SH-SY5Y (cell line): ENCODE measurements at regions not wholly inside any gene's neighbourhood (a gene's known extent, or its start where the extent isn't known, plus 50 kb on each side); places are given as distances from the start of the nearest gene placed in this dataset.

Experiments
- GATA2 ChIP-seq: IDR thresholded peaks from 2 replicates; pipeline ENCODE4 v1.6.1; 2011; ENCODE audit warnings: mild to moderate bottlenecking, low read depth, low read length
- GATA3 ChIP-seq: IDR thresholded peaks from 2 replicates; pipeline ENCODE4 v1.6.1; 2011; ENCODE audit warnings: low read depth, mild to moderate bottlenecking, low read length, moderate library complexity

DNA sequence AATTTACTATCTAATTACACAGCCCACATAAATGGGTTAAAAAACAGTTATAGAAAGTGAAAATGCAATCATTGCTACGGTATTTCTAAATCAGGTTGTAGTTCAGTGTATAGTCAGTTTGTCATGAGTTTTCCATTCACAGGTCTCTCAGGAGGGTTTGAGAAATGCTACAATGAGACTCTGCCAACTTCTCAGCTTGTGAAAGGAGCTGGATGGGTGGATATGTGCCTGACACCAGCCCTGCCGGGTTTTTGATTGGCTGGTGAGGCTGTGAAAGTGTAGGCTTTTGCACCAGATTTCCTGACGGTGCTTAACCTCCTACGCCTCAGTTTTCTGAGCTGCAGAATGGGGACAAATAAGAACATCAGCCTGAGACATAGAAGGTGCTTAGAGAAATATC lies 102.6 kb upstream of the SMIM21 start:
- no peak for TF ChIP-seq GATA2
- TF ChIP-seq GATA3: no peak

DNA sequence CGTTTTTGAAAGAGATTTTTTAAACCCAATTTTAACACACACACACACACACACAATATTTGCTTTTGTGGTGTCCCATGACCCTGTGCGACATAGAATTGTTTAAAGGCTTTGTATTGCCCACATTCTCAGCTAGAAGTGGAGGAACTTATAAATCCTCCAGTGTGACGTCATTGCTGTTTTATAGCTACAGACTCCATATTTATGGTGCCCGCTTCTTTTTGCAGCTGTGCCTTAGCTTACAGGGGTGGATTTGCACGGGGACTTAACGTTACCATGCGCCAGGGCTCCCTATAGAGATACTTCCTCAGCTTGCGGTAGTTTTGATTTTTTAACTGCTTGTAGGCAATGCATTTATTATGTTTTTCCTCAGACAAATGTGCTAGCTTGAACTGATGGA lies 101.9 kb upstream of the SMIM21 start:
- TF ChIP-seq GATA3: no peak
- no peak for TF ChIP-seq GATA2

- no peak for TF ChIP-seq GATA2
- TF ChIP-seq GATA3: no peak
Measured at GRCh38 chr18:75527848-75528685, 100.6 kb upstream of the SMIM21 start.

DNA sequence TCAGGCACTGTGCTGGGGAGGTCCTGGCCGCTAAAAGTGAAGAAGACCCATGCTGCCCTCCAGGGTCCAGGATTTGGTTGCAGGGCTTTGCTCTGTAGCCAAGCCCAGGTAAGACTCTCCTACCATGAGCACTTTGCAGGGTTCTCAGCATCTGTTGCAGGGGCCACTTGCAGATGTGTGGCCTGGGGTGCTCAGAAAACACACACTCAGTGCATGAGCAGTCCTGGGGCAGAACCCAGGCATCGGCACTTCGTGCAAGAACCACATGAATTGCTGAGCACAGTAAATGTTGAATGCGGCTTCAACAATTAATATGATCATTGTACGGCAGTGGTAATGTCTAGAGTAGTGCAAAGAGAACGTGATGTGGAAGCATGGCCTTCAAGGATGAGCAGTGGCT lies 98.5 kb upstream of the SMIM21 start:
- no peak for TF ChIP-seq GATA3
- no peak for TF ChIP-seq GATA2

GRCh38 chr18:75525331-75525730 lies 97.8 kb upstream of the SMIM21 start:
- TF ChIP-seq GATA2 (no peak), GATA3 (no peak)

GRCh38 chr18:75524841-75525240 lies 97.3 kb upstream of the SMIM21 start:
- TF ChIP-seq GATA2: no peak
- TF ChIP-seq GATA3: no peak

- TF ChIP-seq GATA2 (no peak), GATA3 (no peak)
Measured at GRCh38 chr18:75524181-75524580, 96.7 kb upstream of the SMIM21 start.

GRCh38 chr18:75521816-75522215 lies 94.3 kb upstream of the SMIM21 start:
- TF ChIP-seq GATA3: no peak
- TF ChIP-seq GATA2: no peak

DNA sequence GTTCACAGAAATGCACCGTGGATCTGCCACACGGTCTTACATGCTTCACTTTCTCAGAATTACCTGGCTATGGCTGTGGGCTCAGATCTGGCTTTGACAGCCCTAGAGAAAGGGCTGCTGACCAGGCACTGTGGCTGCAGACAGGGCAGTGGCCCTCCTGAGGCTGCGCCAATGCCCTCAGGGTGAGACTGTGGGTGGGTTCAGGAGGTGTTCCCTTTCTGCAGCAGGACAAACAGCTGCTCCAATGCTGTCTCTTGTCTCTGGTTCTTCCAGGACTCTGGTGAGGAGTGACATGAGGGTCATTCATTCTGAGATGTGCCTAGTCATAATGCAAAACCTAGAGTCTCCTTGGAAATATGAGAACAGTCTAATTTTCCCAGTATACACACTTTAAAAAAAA lies 90.5 kb upstream of the SMIM21 start:
- TF ChIP-seq GATA2: no peak
- no peak for TF ChIP-seq GATA3

DNA sequence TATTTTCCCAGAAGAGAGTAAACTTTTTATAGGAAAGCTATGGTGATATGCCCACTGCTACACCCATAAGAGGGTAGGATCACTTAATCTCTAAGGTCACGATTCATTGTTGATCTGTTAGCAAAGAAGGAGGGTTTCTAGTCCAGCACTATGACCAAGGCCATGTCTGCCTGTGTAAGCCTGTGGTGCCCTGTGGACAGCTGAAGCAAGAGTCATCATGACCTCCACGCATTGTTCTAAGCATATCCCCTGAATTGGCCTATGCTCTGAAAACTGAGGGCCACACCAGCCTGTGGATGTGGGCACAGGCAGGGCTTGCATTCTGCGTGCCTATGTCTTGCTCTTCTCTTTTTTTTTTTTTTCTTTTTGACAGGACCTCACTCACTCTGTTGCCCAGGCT lies 89.8 kb upstream of the SMIM21 start:
- TF ChIP-seq GATA2 (no peak), GATA3 (no peak)

GRCh38 chr18:75507636-75508035 lies 80.1 kb upstream of the SMIM21 start:
- TF ChIP-seq GATA2 (no peak), GATA3 (no peak)

- no peak for TF ChIP-seq GATA2
- no peak for TF ChIP-seq GATA3
Measured at GRCh38 chr18:75506913-75507312, 79.4 kb upstream of the SMIM21 start.

GRCh38 chr18:75504469-75504868 lies 77.0 kb upstream of the SMIM21 start:
- TF ChIP-seq GATA3: no peak
- TF ChIP-seq GATA2: no peak

DNA sequence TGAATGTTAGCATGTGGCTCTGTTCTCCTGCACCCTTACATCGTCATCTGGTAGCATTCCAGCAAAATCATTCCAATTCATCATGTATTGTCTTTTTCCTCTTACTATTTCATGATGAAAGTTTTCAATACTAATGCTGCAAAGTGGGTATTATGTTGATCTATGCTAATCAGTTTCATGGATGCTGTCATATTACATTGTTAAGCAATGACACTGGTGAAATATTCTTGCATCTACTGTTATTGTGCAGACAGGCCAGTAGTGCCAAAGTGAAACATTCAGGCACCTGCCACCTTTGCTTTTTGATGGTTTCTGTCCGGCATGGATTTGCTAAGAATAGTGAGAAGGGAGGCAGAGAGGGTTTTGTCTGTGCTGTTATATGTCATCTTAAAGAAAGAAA lies 76.1 kb upstream of the SMIM21 start:
- TF ChIP-seq GATA2 (no peak), GATA3 (no peak)

DNA sequence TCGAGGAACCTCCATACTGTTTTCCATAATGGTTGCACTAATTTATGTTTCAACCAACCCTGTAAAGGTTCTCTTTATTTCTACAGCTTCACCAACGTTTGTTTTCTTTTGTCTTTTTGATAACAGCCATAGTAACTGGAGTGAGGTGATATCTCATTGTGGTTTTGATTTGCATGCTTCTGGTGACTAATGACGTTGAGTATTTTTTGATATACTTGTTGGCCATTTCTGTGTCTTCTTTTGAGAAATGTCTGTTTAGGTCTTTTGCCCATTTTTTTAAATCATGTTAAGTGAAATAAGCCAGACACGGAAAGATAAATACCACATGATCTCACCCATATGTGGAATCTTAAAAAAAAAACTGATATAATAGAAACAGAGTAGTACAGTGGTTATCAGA lies 74.8 kb upstream of the SMIM21 start:
- TF ChIP-seq GATA2: no peak
- TF ChIP-seq GATA3: no peak
